ENCODE measurements at regions not wholly inside any gene's neighbourhood (a gene's known extent, or its start where the extent isn't known, plus 50 kb on each side); places are given as distances from the start of the nearest gene placed in this dataset.

DNA sequence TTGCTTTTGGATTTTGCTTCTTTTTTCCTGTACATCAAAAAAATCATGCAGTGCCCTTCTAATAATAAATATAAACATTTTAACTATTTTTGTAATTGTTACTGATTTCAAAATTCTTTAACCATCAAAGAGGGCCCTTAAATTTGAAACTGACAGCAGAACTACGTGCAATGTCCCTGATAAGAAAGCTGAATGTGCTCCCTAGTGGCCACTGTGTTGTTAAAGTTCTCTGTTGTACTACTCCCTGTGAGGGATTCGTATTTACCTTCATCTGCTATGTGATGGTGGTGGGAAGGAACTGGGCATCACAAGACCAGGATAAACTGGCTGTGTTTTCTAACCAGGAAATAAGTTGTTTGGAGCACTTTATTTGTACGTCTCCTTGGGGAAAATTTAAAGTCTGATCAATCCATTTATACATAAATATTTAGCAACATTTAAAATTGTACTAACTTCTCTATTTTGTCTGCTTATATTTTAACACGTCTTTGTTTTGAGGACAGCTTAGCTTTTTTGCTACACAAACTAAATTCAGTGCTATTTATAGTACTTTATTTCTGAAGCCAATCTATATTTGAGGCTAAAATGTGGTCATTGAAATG is 322.4 kb downstream of the HGF start:
- no peaks in the 10 kb centered on the region for H3K9me3 ChIP-seq (ENCODE audit: low read length)
- H3K79me2 ChIP-seq (ENCODE audit: low read length): no peaks in the 10 kb centered on the region
- ChIA-PET CTCF (no interaction called here), POLR2A (ENCODE audit: unreplicated experiment) (no interaction called here)
- ATAC-seq (peak; percentile 96), DNase-seq (peak; percentile 75)
- no peaks in the 10 kb centered on the region for H3K9me2 ChIP-seq (replicated peaks; ENCODE audit: low read length)
- no TSS peak for BruUV-seq (replicated peaks)
- no peak overlapping the region for H3K27ac ChIP-seq (ENCODE audit: low read length)
- no peak overlapping the region for H3K4me3 ChIP-seq (ENCODE audit: low read length)
- H3K4me1 ChIP-seq (ENCODE audit: insufficient read depth, low read length): peaks cover 10% of the 10 kb centered on the region
- TF ChIP-seq EZH2phosphoT487 (IDR thresholded peaks at IDR 0.05; ENCODE audit: borderline replicate concordance, low read length): no peak
- TF ChIP-seq, protein P1, sequence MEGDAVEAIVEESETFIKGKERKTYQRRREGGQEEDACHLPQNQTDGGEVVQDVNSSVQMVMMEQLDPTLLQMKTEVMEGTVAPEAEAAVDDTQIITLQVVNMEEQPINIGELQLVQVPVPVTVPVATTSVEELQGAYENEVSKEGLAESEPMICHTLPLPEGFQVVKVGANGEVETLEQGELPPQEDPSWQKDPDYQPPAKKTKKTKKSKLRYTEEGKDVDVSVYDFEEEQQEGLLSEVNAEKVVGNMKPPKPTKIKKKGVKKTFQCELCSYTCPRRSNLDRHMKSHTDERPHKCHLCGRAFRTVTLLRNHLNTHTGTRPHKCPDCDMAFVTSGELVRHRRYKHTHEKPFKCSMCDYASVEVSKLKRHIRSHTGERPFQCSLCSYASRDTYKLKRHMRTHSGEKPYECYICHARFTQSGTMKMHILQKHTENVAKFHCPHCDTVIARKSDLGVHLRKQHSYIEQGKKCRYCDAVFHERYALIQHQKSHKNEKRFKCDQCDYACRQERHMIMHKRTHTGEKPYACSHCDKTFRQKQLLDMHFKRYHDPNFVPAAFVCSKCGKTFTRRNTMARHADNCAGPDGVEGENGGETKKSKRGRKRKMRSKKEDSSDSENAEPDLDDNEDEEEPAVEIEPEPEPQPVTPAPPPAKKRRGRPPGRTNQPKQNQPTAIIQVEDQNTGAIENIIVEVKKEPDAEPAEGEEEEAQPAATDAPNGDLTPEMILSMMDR (conservative IDR thresholded peaks at IDR 0.05; ENCODE audit: low read depth, low read length): peak; percentile 73
- TF ChIP-seq EZH2 (IDR thresholded peaks at IDR 0.05; ENCODE audit: low read length, unreplicated experiment): no peak
- H3F3A ChIP-seq (ENCODE audit: low read length, unreplicated experiment): no peaks in the 10 kb centered on the region
- no peaks in the 10 kb centered on the region for H3K36me3 ChIP-seq (ENCODE audit: low read depth, low read length)
- no peaks in the 10 kb centered on the region for H4K20me1 ChIP-seq (ENCODE audit: low read length)
- H3K9ac ChIP-seq (ENCODE audit: low read length): no peak overlapping the region
- no peaks in the 10 kb centered on the region for H3K27me3 ChIP-seq (ENCODE audit: low read length)
- H3K4me2 ChIP-seq (ENCODE audit: low read length): no peak overlapping the region
- peak overlapping the region; percentile 46; the same call in 1 of the 2 replicates for H2AFZ ChIP-seq (ENCODE audit: low read length)
- intact Hi-C loops (cut with micrococcal nuclease): loop anchor here (1.0 to 10.0 kb wide), 8 partner anchors 37 to 527 kb away; no protein-coding TSS in a partner anchor

DNA sequence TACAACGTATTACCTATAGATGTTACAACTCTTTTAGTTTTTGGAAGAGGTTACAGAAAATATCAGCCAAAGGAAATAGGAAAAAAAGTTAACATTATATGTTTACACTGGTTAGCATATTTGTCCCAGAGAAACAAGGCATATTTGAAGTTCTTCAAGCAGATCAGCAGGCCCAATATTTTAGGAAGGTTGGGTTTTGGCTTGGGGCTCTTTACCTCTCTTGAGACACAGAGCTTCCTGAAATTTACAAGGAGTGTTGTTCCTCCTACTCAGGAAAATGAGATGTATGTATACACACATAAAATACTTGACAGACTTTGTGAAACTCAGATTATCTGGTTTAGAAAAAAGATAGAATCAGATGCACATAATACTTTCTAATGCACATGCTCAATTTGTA is 323.6 kb downstream of the HGF start:
- H3K9me3 ChIP-seq (ENCODE audit: low read length): no peaks in the 10 kb centered on the region
- DNase-seq (peak; percentile 27), ATAC-seq (peak; percentile 76)
- H3K27ac ChIP-seq (ENCODE audit: low read length): no peak overlapping the region
- no peaks in the 10 kb centered on the region for H3F3A ChIP-seq (ENCODE audit: low read length, unreplicated experiment)
- no peaks in the 10 kb centered on the region for H4K20me1 ChIP-seq (ENCODE audit: low read length)
- no peaks in the 10 kb centered on the region for H3K36me3 ChIP-seq (ENCODE audit: low read depth, low read length)
- ChIA-PET CTCF (interaction anchor here (0.6 kb wide), 1 partner anchor 24 kb away, joined by 3 read pairs; no protein-coding TSS in a partner anchor), POLR2A (ENCODE audit: unreplicated experiment) (no interaction called here)
- no peak for TF ChIP-seq EZH2phosphoT487 (IDR thresholded peaks at IDR 0.05; ENCODE audit: borderline replicate concordance, low read length)
- TF ChIP-seq, protein P1 (conservative IDR thresholded peaks at IDR 0.05; ENCODE audit: low read depth, low read length): no peak
- TF ChIP-seq EZH2 (IDR thresholded peaks at IDR 0.05; ENCODE audit: low read length, unreplicated experiment): no peak
- H3K4me1 ChIP-seq (ENCODE audit: insufficient read depth, low read length): peaks cover 10% of the 10 kb centered on the region
- no peaks in the 10 kb centered on the region for H3K79me2 ChIP-seq (ENCODE audit: low read length)
- no TSS peak for BruUV-seq (replicated peaks)
- H3K27me3 ChIP-seq (ENCODE audit: low read length): no peaks in the 10 kb centered on the region
- intact Hi-C loops (cut with micrococcal nuclease): loop anchor here (5.0 to 10.0 kb wide), 6 partner anchors 149 to 439 kb away; no protein-coding TSS in a partner anchor
- H3K4me3 ChIP-seq (ENCODE audit: low read length): no peak overlapping the region
- no peak overlapping the region for H3K9ac ChIP-seq (ENCODE audit: low read length)
- H2AFZ ChIP-seq (ENCODE audit: low read length): no peak overlapping the region
- H3K9me2 ChIP-seq (replicated peaks; ENCODE audit: low read length): no peaks in the 10 kb centered on the region
- H3K4me2 ChIP-seq (ENCODE audit: low read length): no peak overlapping the region

DNA sequence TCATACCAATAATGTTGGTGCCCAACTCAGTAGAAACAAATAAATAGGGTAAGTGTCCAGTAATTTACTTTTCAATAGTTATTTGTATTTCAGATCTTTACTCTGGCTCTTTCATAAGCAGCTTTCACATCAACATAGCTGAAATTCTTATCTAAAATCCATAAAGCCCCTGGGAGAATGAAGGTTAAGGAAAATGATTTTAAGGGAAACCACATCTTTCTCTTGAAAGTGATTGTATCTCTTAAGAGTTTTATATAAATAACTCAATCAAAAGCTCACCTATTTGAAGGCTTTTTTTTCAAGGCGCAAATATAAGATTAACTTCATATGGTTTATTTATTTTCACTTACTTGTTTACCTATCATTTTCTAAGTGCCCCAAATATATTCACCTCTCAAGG is 324.4 kb downstream of the HGF start:
- POLR2A ChIA-PET (ENCODE audit: unreplicated experiment): no interaction called here
- intact Hi-C loops (cut with micrococcal nuclease): loop anchor here (5.0 to 10.0 kb wide), 6 partner anchors 148 to 438 kb away; no protein-coding TSS in a partner anchor
- H3K27me3 ChIP-seq (ENCODE audit: low read length): no peaks in the 10 kb centered on the region
- no peaks in the 10 kb centered on the region for H3K9me2 ChIP-seq (replicated peaks; ENCODE audit: low read length)
- no peak overlapping the region for H3K27ac ChIP-seq (ENCODE audit: low read length)
- no peak overlapping the region for H3K9ac ChIP-seq (ENCODE audit: low read length)
- CTCF ChIA-PET: no interaction called here
- H3K9me3 ChIP-seq (ENCODE audit: low read length): no peaks in the 10 kb centered on the region
- no peak overlapping the region for H2AFZ ChIP-seq (ENCODE audit: low read length)
- no peak for ATAC-seq
- H3K4me2 ChIP-seq (ENCODE audit: low read length): no peak overlapping the region
- no peak for TF ChIP-seq EZH2 (IDR thresholded peaks at IDR 0.05; ENCODE audit: low read length, unreplicated experiment)
- TF ChIP-seq, protein P1 (conservative IDR thresholded peaks at IDR 0.05; ENCODE audit: low read depth, low read length): no peak
- TF ChIP-seq EZH2phosphoT487 (IDR thresholded peaks at IDR 0.05; ENCODE audit: borderline replicate concordance, low read length): no peak
- no peaks in the 10 kb centered on the region for H4K20me1 ChIP-seq (ENCODE audit: low read length)
- H3K4me3 ChIP-seq (ENCODE audit: low read length): no peak overlapping the region
- no peaks in the 10 kb centered on the region for H3K36me3 ChIP-seq (ENCODE audit: low read depth, low read length)
- no TSS peak for BruUV-seq (replicated peaks)
- peaks cover 10% of the 10 kb centered on the region for H3K4me1 ChIP-seq (ENCODE audit: insufficient read depth, low read length)
- H3K79me2 ChIP-seq (ENCODE audit: low read length): no peaks in the 10 kb centered on the region
- no peaks in the 10 kb centered on the region for H3F3A ChIP-seq (ENCODE audit: low read length, unreplicated experiment)
- no peak for DNase-seq
